ENCODE measurements at regions not wholly inside any gene's neighbourhood (a gene's known extent, or its start where the extent isn't known, plus 50 kb on each side); places are given as distances from the start of the nearest gene placed in this dataset.
"Not testable (repeated sequence)": the region's sequence is repeated elsewhere in the genome, so short reads cannot be mapped to it uniquely, and the experiment has no call there.

- DNase-seq (ENCODE audit: low spot score): peak; percentile 3
Measured at GRCh38 chr10:131817866-131818509, 82.8 kb upstream of the PPP2R2D start.

GRCh38 chr10:131818510-131819234 is 82.1 kb upstream of the PPP2R2D start:
- peak; percentile 1 for DNase-seq (ENCODE audit: low spot score)

GRCh38 chr10:131819241-131820072 is 81.4 kb upstream of the PPP2R2D start:
- peak; percentile 3 for DNase-seq (ENCODE audit: low spot score)

GRCh38 chr10:131820626-131821025 is 80.2 kb upstream of the PPP2R2D start:
- no peak for DNase-seq (ENCODE audit: low spot score)

- peak; percentile 1 for DNase-seq (ENCODE audit: low spot score)
Measured at GRCh38 chr10:131821378-131822012, 79.3 kb upstream of the PPP2R2D start.

- DNase-seq (ENCODE audit: low spot score): no peak
Measured at GRCh38 chr10:131822013-131822691, 78.7 kb upstream of the PPP2R2D start.

GRCh38 chr10:131822692-131823245 is 78.0 kb upstream of the PPP2R2D start:
- no peak for DNase-seq (ENCODE audit: low spot score)

- DNase-seq (ENCODE audit: low spot score): not testable (repeated sequence)
Measured at GRCh38 chr10:131823601-131824099, 77.2 kb upstream of the PPP2R2D start.

- no peak for DNase-seq (ENCODE audit: low spot score)
Measured at GRCh38 chr10:131824371-131825149, 76.2 kb upstream of the PPP2R2D start.

- no peak for DNase-seq (ENCODE audit: low spot score)
Measured at GRCh38 chr10:131825150-131825848, 75.5 kb upstream of the PPP2R2D start.

- no peak for DNase-seq (ENCODE audit: low spot score)
Measured at GRCh38 chr10:131825960-131826650, 74.7 kb upstream of the PPP2R2D start.

- DNase-seq (ENCODE audit: low spot score): no peak
Measured at GRCh38 chr10:131829156-131829930, 71.5 kb upstream of the PPP2R2D start.

GRCh38 chr10:131830446-131831130 is 70.2 kb upstream of the PPP2R2D start:
- no peak for DNase-seq (ENCODE audit: low spot score)

GRCh38 chr10:131831561-131831960 is 69.2 kb upstream of the PPP2R2D start:
- no peak for DNase-seq (ENCODE audit: low spot score)

- no peak for DNase-seq (ENCODE audit: low spot score)
Measured at GRCh38 chr10:131832056-131832685, 68.6 kb upstream of the PPP2R2D start.

- DNase-seq (ENCODE audit: low spot score): no peak
Measured at GRCh38 chr10:131833013-131833412, 67.8 kb upstream of the PPP2R2D start.

- DNase-seq (ENCODE audit: low spot score): no peak
Measured at GRCh38 chr10:131833446-131834080, 67.2 kb upstream of the PPP2R2D start.

All from D341Med (cell line).